Activated effector memory CD4-positive, alpha-beta T cell treated with Interleukin-2 at 50 U/mL for 16 hours (primary cell): ENCODE measurements at regions not wholly inside any gene's neighbourhood (a gene's known extent, or its start where the extent isn't known, plus 50 kb on each side); places are given as distances from the start of the nearest gene placed in this dataset.
A peak's percentile ranks its signal among the peaks of the same experiment; 100 is the strongest.

Experiments used
- DNase-seq: peaks from one replicate; pipeline ENCODE4 v3.0.0-alpha.2; 2020

GRCh38 chr3:72698154-72698917 is 149.9 kb downstream of the SHQ1 start:
- no peak for DNase-seq

GRCh38 chr3:72697717-72698116 is 150.5 kb downstream of the SHQ1 start:
- DNase-seq, result no peak

GRCh38 chr3:72696815-72697214 is 151.4 kb downstream of the SHQ1 start:
- DNase-seq, result no peak

GRCh38 chr3:72694398-72694797 is 153.8 kb downstream of the SHQ1 start:
- no peak for DNase-seq

DNA sequence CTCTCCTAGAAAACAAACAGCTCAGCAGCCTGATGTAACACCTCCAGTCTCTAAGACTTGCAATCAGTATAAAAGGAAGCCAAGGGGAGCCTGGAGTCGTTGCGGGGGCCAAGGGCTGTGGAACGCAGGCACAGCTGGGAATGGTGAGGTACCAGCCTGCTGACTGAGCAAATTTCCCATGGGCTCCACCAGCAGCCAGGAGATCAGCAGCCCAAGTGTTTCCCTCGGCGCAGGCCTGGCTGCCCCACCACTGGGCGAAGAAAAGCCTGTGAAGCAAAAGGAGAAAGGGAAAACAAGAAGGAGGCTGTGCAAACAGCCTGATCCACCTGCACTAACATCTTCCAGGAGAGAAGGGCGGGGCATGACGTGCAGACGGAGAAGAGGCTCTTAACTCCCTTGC is 155.3 kb downstream of the SHQ1 start:
- DNase-seq, result no peak

GRCh38 chr3:72690629-72691028 is 157.6 kb downstream of the SHQ1 start:
- DNase-seq, result no peak

DNA sequence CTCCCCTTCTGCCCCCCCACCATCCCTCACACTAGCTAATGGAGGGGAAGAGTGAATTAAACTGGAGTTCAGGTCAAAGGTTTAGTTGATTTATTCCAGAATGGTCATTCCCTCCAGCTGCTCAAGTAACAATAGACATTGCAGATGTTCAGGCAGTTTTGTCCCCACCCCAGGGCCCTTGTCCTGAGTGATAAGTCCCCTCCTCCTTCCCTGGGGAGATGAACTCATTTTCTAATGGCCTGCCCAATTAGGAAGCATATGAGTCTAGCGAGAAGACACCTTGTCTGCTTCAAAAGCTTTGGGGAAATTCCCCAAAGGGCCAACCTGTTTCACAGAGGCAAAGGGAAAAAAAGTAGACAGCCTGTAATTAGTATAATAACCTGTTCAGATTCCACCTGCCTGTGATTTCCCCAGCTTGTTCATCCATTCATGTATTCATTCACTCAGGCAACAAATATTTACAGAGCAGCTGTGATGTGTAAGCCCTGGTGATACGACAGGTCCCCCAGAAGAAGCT is 165.3 kb downstream of the SHQ1 start:
- DNase-seq, result no peak

DNA sequence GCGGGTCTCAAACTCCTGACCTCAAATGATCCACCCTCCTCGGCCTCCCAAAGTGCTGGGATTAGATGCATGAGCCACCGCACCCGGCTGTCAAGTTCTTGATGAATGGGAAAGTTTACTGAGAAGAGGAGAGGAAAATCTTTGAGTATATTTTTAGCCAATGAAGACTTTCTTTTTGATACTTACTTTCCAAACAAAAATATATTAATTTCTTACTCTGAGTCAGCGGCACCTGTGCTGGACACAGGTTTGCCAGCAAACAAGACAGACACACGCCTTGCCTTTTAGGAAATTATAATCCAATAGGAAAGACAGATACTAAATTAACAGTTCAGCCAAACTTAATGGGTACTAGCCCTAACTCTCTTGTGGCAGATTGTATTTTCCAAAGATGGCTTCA is 166.6 kb downstream of the SHQ1 start:
- DNase-seq, result no peak

- DNase-seq, result no peak
Observed at GRCh38 chr3:72680766-72681165, 167.5 kb downstream of the SHQ1 start.

DNA sequence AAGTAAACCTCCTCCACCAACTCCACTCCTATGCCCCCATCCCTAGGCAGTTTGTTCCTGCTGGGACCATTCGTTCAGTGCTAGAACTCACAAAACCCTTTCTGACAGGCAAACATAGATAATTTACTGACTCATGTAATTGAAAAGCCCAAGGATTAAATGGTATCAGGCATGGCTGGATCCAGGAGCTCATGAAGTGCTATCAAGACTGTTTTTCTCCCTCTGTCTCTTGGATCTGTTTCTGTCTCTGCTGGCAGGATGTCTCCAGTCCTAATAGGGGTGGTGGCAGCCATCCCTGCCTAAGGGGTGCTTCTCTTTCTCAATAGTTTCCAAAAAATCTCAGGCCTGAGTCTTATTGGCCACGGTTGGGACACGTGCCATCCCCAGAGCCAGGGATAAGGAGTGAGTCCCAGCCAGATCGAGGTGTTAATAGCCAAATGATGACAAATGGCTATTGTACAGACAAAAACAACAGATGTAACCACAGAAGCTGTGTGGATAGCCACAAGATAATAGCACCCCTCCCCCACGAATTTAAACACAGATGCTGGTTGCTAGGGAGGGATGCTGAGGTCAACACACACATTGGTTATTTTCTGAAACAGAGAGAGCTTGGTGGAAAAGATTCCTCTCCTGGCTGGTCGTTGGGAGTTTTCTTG is 168.6 kb downstream of the SHQ1 start:
- no peak for DNase-seq

DNA sequence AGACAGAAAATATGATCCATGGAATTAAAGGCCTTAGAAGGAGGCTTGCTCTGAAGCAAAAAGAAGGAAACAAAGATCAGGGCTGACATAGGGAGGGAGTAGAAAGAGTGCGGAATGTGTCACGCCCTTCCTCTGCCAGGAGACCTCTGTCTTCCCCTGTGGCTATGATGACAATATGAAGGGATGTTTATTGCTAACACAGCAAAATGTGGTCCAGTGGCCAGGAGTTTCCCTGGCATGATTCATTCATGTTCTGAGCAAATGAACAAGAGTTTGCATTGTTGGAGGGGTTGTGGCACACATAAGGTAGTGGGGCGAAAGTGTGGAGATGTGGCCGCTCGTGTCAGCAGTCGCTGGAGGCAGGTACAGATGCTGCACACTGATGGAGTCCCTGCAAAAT is 169.4 kb downstream of the SHQ1 start:
- DNase-seq, result no peak

DNA sequence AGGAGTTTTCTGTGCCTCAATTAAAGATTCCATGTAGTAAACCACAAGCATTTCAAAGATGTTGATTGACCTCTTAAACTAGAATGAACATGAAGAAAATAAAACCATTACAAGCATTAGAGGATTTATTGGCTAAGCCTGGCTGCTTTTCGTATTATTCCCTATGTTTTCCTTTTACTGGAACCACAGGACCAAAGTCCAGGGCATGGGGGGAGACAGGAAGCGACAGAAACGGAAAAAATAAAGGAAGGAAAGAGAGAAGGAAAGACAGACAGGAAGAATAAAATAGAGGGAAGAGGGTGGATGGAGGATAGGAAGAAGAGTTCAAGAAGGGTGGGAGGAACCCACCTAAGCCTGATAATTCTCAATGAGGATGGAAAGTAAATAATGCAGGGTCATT is 169.9 kb downstream of the SHQ1 start:
- DNase-seq, result no peak

- DNase-seq, result no peak
Observed at GRCh38 chr3:72675243-72675642, 173.0 kb downstream of the SHQ1 start.

GRCh38 chr3:72673011-72673771 is 175.1 kb downstream of the SHQ1 start:
- DNase-seq, result no peak

DNA sequence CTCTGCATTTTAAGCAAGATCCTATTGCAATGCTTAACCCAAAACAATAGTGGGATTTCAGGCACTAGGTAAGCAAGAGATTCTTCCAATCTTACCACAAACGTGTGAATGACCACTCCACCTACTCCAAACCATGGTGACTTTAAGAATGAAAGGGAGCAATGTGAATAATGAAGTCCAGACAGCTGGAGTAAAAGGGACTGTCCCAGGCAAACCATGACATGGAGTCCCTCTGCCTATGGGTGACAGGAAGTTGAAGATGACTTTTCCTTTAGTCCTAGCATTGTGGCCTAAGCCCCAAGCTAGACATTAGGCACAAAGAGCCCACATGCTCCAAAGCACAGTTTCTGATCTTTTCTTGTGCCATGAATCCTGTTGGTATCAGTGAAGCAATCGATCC is 179.0 kb downstream of the SHQ1 start:
- DNase-seq, result no peak

GRCh38 chr3:72666447-72666755 is 181.8 kb downstream of the SHQ1 start:
- DNase-seq, result no peak

DNA sequence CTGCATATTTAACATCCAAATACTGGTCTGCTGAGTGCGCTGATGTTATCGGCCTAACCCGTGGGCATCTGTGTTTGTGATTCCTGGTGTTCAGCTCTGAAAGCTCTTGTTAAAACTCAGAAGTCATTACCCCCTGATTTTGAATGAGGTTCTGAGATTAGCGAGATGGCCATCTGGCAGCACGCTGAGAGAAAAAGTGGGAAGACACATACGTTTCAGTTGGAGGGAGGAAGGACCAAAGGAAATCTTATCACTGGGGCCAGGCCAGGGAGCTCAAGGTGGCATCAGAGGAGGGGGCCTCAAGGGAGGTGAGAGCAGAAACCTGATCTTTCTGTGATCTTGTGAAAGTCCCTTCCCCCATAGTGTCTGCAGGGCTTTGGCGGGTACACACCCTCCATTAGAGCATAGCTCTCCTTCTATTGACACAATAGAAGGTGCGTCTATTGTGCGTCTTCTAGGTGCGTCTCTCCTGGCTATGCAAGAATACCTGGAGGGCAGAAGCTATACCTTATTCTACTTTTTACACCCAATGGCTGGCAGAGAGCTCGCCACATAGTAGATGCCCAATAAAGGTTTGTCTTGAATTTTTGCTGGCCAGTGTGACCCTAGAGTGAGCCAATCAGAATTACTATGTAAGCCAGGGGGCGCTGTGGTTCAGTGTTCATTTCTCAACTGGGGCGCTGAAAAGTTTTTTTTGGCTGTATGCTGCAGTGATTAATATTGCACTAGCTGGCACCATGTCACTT is 182.4 kb downstream of the SHQ1 start:
- peak; percentile 12 for DNase-seq

GRCh38 chr3:72665103-72665502 is 183.1 kb downstream of the SHQ1 start:
- no peak for DNase-seq

DNA sequence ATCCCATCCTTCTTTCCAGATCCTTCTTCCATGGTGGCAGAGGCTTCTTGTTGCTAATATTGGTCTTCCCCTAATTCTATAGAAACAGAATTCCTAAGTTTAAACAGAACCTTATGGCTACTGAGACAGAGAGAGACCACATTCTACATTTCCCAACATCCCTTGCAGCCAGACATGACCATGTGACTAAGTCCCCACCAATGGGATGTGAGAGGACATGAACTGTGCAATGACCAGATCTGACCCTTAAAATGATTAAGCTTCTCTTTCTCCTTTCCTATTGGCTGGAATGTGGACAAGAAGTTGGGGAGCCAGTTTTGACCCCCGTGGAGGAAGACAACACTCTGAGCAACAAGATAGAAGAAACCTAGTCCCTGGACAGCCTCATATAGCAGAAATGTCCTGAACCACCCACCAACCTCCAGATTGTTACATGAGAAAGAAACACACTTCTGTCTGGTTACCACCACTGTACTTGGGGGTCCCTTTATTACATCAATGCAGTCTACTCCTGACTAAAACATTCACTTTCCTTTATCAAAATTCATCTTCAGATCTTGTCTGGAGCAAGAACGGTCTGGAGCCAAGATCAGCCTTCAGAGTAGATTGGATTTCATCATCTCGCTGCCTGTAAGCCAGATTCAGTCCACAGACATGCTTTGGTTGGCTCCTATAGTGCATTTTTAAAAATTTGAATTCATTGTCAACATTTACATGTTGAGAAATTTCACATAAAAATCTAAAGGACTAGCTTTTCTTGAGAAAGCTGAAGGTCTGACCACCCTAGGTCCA is 183.9 kb downstream of the SHQ1 start:
- DNase-seq, result no peak

GRCh38 chr3:72663429-72663828 is 184.8 kb downstream of the SHQ1 start:
- DNase-seq, result no peak

GRCh38 chr3:72661115-72661457 is 187.2 kb downstream of the SHQ1 start:
- no peak for DNase-seq
